IMR-90 (cell line): ENCODE measurements at regions not wholly inside any gene's neighbourhood (a gene's known extent, or its start where the extent isn't known, plus 50 kb on each side); places are given as distances from the start of the nearest gene placed in this dataset.

Experiments
- ATAC-seq: fragments of 200-7000 bp; cut with Tn5 transposase; 2 replicates; pipeline ENCODE4 v1.9.1; 2020; ENCODE audit warnings: low read depth, mild to moderate bottlenecking, moderate library complexity
- BruUV-seq: library from RNA; stranded (reverse); fragments of 400-500 nt; replicated peaks from 2 replicates; lab custom pipeline; 2021; lab: Mats Ljungman, UMichigan
- CTCF ChIA-PET: fragments of 300-600 bp; formaldehyde crosslinking; extraction: SDS; loops from one replicate; lab custom pipeline; 2021; ENCODE audit warnings: antibody characterized with exemption; lab: Yijun Ruan, JAX
- POLR2A ChIA-PET: fragments of 300-600 bp; sonication (Branson Sonifier 250); formaldehyde crosslinking; loops from one replicate; lab custom pipeline; 2022; ENCODE audit warnings: antibody characterized with exemption; ENCODE audit not compliant: unreplicated experiment; lab: Charles Lee
- DNase-seq: peaks from one replicate; pipeline ENCODE4 v3.0.0; 2013
- H2AFZ ChIP-seq: replicated peaks from 2 replicates; pipeline ENCODE3; 2013; ENCODE audit warnings: low read length, mild to moderate bottlenecking; ENCODE audit not compliant: poor library complexity
- H2AK5ac ChIP-seq: 2 replicates; pipeline ENCODE4 v1.6.1; 2013; ENCODE audit warnings: low read depth, low read length, inconsistent platforms
- H2AK9ac ChIP-seq: replicated peaks from 2 replicates; pipeline ENCODE3; 2013; ENCODE audit warnings: mild to moderate bottlenecking, low read depth, low read length, moderate library complexity; ENCODE audit not compliant: poor library complexity
- H2BK120ac ChIP-seq: 2 replicates; pipeline ENCODE4 v1.6.1; 2013; ENCODE audit warnings: low read depth, low read length, inconsistent platforms
- H2BK15ac ChIP-seq: 3 replicates; pipeline ENCODE4 v1.6.1; 2013; ENCODE audit warnings: low read depth, low read length, inconsistent platforms
- H2BK20ac ChIP-seq: 2 replicates; pipeline ENCODE4 v1.6.1; 2013; ENCODE audit warnings: low read depth, mild to moderate bottlenecking, inconsistent platforms, low read length, moderate library complexity
- H2BK5ac ChIP-seq: 2 replicates; pipeline ENCODE4 v1.6.1; 2013; ENCODE audit warnings: mild to moderate bottlenecking, low read depth, low read length, inconsistent platforms; ENCODE audit not compliant: poor library complexity, severe bottlenecking
- H3K14ac ChIP-seq: replicated peaks from 2 replicates; pipeline ENCODE4 v1.6.1; 2013; ENCODE audit warnings: low read depth, low read length, inconsistent platforms
- H3K18ac ChIP-seq: 2 replicates; pipeline ENCODE4 v1.6.1; 2013; ENCODE audit warnings: low read depth, low read length, control low read depth
- H3K23ac ChIP-seq: 2 replicates; pipeline ENCODE4 v1.6.1; 2013; ENCODE audit warnings: low read depth, low read length, inconsistent platforms
- H3K27ac ChIP-seq: 2 replicates; pipeline ENCODE4 v1.5.1; 2013; ENCODE audit warnings: mild to moderate bottlenecking, control low read depth, low read length; ENCODE audit not compliant: insufficient read depth
- H3K27me3 ChIP-seq: 2 replicates; pipeline ENCODE4 v1.6.1; 2013; ENCODE audit warnings: low read length; ENCODE audit not compliant: control insufficient read depth, insufficient read depth
- H3K36me3 ChIP-seq: 2 replicates; pipeline ENCODE4 v1.6.1; 2013; ENCODE audit warnings: low read length, mixed read lengths; ENCODE audit not compliant: control insufficient read depth, insufficient read depth
- H3K4ac ChIP-seq: 2 replicates; pipeline ENCODE4 v1.6.1; 2013; ENCODE audit warnings: low read depth, low read length, inconsistent platforms
- H3K4me1 ChIP-seq: 2 replicates; pipeline ENCODE4 v1.6.1; 2013; ENCODE audit warnings: low read length, mixed read lengths; ENCODE audit not compliant: control insufficient read depth, insufficient read depth
- H3K4me2 ChIP-seq: 2 replicates; pipeline ENCODE4 v1.6.1; 2013; ENCODE audit warnings: low read depth, mild to moderate bottlenecking, control low read depth, low read length, moderate library complexity
- H3K4me3 ChIP-seq: 2 replicates; pipeline ENCODE4 v1.5.1; 2013; ENCODE audit warnings: low read depth, mild to moderate bottlenecking, control low read depth, low read length, moderate library complexity; ENCODE audit not compliant: insufficient read depth
- H3K56ac ChIP-seq: 2 replicates; pipeline ENCODE4 v1.6.1; 2013; ENCODE audit warnings: low read length, inconsistent platforms; ENCODE audit not compliant: insufficient read depth; ENCODE audit errors: extremely low read depth
- H3K79me1 ChIP-seq, 2 experiments: 2 replicates each; pipeline ENCODE4 v1.6.1; 2013; ENCODE audit warnings: low read length in 2 of 2, inconsistent platforms in 1 of 2, low read depth in 1 of 2
- H3K9ac ChIP-seq: 2 replicates; pipeline ENCODE4 v1.6.1; 2013; ENCODE audit warnings: low read depth, low read length, control low read depth
- H3K9me1 ChIP-seq: 2 replicates; pipeline ENCODE4 v1.6.1; 2013; ENCODE audit warnings: low read length, inconsistent platforms; ENCODE audit not compliant: insufficient read depth
- H3K9me3 ChIP-seq: 2 replicates; pipeline ENCODE4 v1.6.1; 2013; ENCODE audit warnings: low read length; ENCODE audit not compliant: control insufficient read depth, insufficient read depth
- H4K20me1 ChIP-seq: 2 replicates; pipeline ENCODE4 v1.6.1; 2013; ENCODE audit warnings: low read length, inconsistent platforms; ENCODE audit not compliant: insufficient read depth
- H4K5ac ChIP-seq: 2 replicates; pipeline ENCODE4 v1.6.1; 2013; ENCODE audit warnings: mild to moderate bottlenecking, low read depth, low read length, control low read depth
- H4K8ac ChIP-seq, 2 experiments: 2 replicates each; pipeline ENCODE4 v1.6.1; 2013; ENCODE audit warnings: low read depth in 2 of 2, low read length in 2 of 2, control low read depth in 1 of 2, inconsistent platforms in 1 of 2
- H4K91ac ChIP-seq: 2 replicates; pipeline ENCODE4 v1.6.1; 2013; ENCODE audit warnings: low read depth, low read length, inconsistent platforms; ENCODE audit not compliant: insufficient read depth
- CHD1 ChIP-seq: IDR thresholded peaks from 2 replicates; pipeline ENCODE4 v1.6.1; 2012; ENCODE audit warnings: low read depth, low read length, improper control_type of control experiment
- FOS ChIP-seq: fragments of 150-350 bp; IDR thresholded peaks from 2 replicates; pipeline ENCODE4 v1.6.1; 2016; ENCODE audit warnings: low read depth, low read length
- MAFK ChIP-seq: IDR thresholded peaks from 2 replicates; pipeline ENCODE4 v1.6.1; 2012; ENCODE audit warnings: low read depth, low read length, improper control_type of control experiment
- MXI1 ChIP-seq: IDR thresholded peaks from 2 replicates; pipeline ENCODE4 v1.6.1; 2012; ENCODE audit warnings: low read depth, mild to moderate bottlenecking, low read length, moderate library complexity, borderline replicate concordance
- POLR2A ChIP-seq: IDR thresholded peaks from 2 replicates; pipeline ENCODE4 v1.6.1; 2012; ENCODE audit warnings: mild to moderate bottlenecking, low read depth, low read length
- RAD21 ChIP-seq: IDR thresholded peaks from 2 replicates; pipeline ENCODE4 v1.6.1; 2012; ENCODE audit warnings: low read length, improper control_type of control experiment
- WGBS, 2 experiments: methylation state at CpG; one replicate each; pipeline versions ENCODE4 v1.1.5 to v1.1.7; 2013; ENCODE audit warnings: missing lambda C conversion rate in 2 of 2; ENCODE audit not compliant: insufficient read length in 1 of 2; ENCODE audit errors: extremely low coverage in 2 of 2; 5-methylcytosine and 5-hydroxymethylcytosine counted together
- dilution Hi-C: fragments of 300-500 bp; cut with HindIII; formaldehyde crosslinking; loops from one replicate; pipeline ENCODE4 v1.14.3; 2018; ENCODE audit warnings: low sequenced_read_pairs; ENCODE audit not compliant: unreplicated experiment
- in situ Hi-C: fragments of 300-500 bp; cut with MboI; formaldehyde crosslinking; loops from 3 replicates; pipeline ENCODE4 v1.14.3; 2019; ENCODE audit warnings: low sequenced_read_pairs, inconsistent platforms, mixed read lengths
- intact Hi-C: fragments of 100-400 bp; cut with micrococcal nuclease; formaldehyde crosslinking; loops from 2 replicates; pipeline ENCODE4 v1.10.0; 2022
- TF ChIP-seq, protein P1 (sequence below): fragments of 150-350 bp; IDR thresholded peaks from 2 replicates; pipeline ENCODE4 v1.6.1; 2017; ENCODE audit warnings: mild to moderate bottlenecking, antibody characterized with exemption, low read length, low read depth
- TF ChIP-seq, protein P2 (sequence below): conservative IDR thresholded peaks from 2 replicates; pipeline ENCODE4 v1.5.1; 2012; ENCODE audit warnings: mild to moderate bottlenecking, low read depth, low read length, improper control_type of control experiment

- intact Hi-C loops, result no loop called here
- Histone ChIP-seq H3K9me1 (no peaks in the 10 kb centered on the region), H3K79me1 (no peaks in the 10 kb centered on the region), H4K20me1 (no peaks in the 10 kb centered on the region), H3K4me3 (no peak overlapping the region), H2BK15ac (no peak overlapping the region), H3K4me2 (no peak overlapping the region), H3K9me3 (peaks cover 8% of the 10 kb centered on the region), H4K91ac (no peak overlapping the region), H3K23ac (no peak overlapping the region), H2BK20ac (no peak overlapping the region), H4K8ac (no peak overlapping the region), H2AK5ac (no peak overlapping the region), H2AK9ac (no peak overlapping the region), H3K18ac (no peak overlapping the region), H2BK5ac (no peak overlapping the region), H3K36me3 (no peaks in the 10 kb centered on the region), H3K27me3 (no peaks in the 10 kb centered on the region), H3K14ac (no peak overlapping the region), H3K27ac (no peak overlapping the region), H2BK120ac (no peak overlapping the region), H4K5ac (no peak overlapping the region), H3K9ac (no peak overlapping the region), H3K56ac (no peak overlapping the region), H3K4ac (no peak overlapping the region), H3K4me1 (no peaks in the 10 kb centered on the region), H2AFZ (no peak overlapping the region)
- in situ Hi-C loops, result no loop called here
- CTCF ChIA-PET, result no interaction called here
- POLR2A ChIA-PET, result no interaction called here
- TF ChIP-seq MAFK (no peak), POLR2A (no peak), FOS (no peak), MXI1 (no peak), RAD21 (no peak), CHD1 (no peak)
- TF ChIP-seq, protein P1, sequence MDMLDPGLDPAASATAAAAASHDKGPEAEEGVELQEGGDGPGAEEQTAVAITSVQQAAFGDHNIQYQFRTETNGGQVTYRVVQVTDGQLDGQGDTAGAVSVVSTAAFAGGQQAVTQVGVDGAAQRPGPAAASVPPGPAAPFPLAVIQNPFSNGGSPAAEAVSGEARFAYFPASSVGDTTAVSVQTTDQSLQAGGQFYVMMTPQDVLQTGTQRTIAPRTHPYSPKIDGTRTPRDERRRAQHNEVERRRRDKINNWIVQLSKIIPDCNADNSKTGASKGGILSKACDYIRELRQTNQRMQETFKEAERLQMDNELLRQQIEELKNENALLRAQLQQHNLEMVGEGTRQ, result no peak
- TF ChIP-seq, protein P2, sequence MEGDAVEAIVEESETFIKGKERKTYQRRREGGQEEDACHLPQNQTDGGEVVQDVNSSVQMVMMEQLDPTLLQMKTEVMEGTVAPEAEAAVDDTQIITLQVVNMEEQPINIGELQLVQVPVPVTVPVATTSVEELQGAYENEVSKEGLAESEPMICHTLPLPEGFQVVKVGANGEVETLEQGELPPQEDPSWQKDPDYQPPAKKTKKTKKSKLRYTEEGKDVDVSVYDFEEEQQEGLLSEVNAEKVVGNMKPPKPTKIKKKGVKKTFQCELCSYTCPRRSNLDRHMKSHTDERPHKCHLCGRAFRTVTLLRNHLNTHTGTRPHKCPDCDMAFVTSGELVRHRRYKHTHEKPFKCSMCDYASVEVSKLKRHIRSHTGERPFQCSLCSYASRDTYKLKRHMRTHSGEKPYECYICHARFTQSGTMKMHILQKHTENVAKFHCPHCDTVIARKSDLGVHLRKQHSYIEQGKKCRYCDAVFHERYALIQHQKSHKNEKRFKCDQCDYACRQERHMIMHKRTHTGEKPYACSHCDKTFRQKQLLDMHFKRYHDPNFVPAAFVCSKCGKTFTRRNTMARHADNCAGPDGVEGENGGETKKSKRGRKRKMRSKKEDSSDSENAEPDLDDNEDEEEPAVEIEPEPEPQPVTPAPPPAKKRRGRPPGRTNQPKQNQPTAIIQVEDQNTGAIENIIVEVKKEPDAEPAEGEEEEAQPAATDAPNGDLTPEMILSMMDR, result no peak
- ATAC-seq, result no peak
- WGBS, 2 experiments, result 39% methylated on average over 2 of the region's 6 CpGs; no CpG with 5 or more reads in 1 of the 2 experiments
- dilution Hi-C loops, result no loop called here
- no TSS peak for BruUV-seq
- no peak for DNase-seq
Measured at GRCh38 chr14:40218282-40218941, 786.2 kb upstream of the FBXO33 start.
